PC-3 (cell line): ENCODE measurements at regions not wholly inside any gene's neighbourhood (a gene's known extent, or its start where the extent isn't known, plus 50 kb on each side); places are given as distances from the start of the nearest gene placed in this dataset.
A peak's percentile ranks its signal among the peaks of the same experiment; 100 is the strongest.

Experiments used
- ATAC-seq: fragments of 200-7000 bp; cut with Tn5 transposase; 2 replicates; pipeline ENCODE4 v1.9.1; 2020; ENCODE audit warnings: mild to moderate bottlenecking, moderate library complexity
- BruUV-seq: library from RNA; stranded (reverse); fragments of 400-500 nt; replicated peaks from 2 replicates; lab custom pipeline; 2021; lab: Mats Ljungman, UMichigan
- CTCF ChIA-PET: fragments of 300-600 bp; sonication (Branson Sonifier 250); formaldehyde crosslinking; loops from one replicate; lab custom pipeline; 2022; ENCODE audit warnings: antibody characterized with exemption; lab: Charles Lee
- POLR2A ChIA-PET: fragments of 300-600 bp; sonication (Branson Sonifier 250); formaldehyde crosslinking; loops from one replicate; lab custom pipeline; 2022; ENCODE audit warnings: antibody characterized with exemption; ENCODE audit not compliant: unreplicated experiment; lab: Charles Lee
- DNase-seq: peaks from one replicate; pipeline ENCODE4 v3.0.0-alpha.2; 2015
- H2AFZ ChIP-seq: fragments of 300-600 bp; sonication (generic); 2 replicates; pipeline ENCODE4 v1.6.0; 2016; ENCODE audit warnings: antibody characterized with exemption, low read length
- H3F3A ChIP-seq: fragments of 300-600 bp; sonication (generic); one replicate; pipeline ENCODE4 v1.6.0; 2017; ENCODE audit warnings: antibody characterized with exemption, low read length, control low read depth, mild to moderate bottlenecking; ENCODE audit not compliant: unreplicated experiment
- H3K27ac ChIP-seq: fragments of 300-600 bp; sonication (generic); 2 replicates; pipeline ENCODE4 v1.5.1; 2016; ENCODE audit warnings: mild to moderate bottlenecking, low read length
- H3K27me3 ChIP-seq: fragments of 300-600 bp; sonication (generic); 2 replicates; pipeline ENCODE4 v1.6.1; 2016; ENCODE audit warnings: low read length, mixed read lengths
- H3K36me3 ChIP-seq: fragments of 300-600 bp; sonication (generic); 2 replicates; pipeline ENCODE4 v1.6.1; 2016; ENCODE audit warnings: low read depth, mixed run types, low read length, mixed read lengths
- H3K4me1 ChIP-seq: fragments of 300-600 bp; sonication (generic); 2 replicates; pipeline ENCODE4 v1.5.1; 2016; ENCODE audit warnings: low read length; ENCODE audit not compliant: insufficient read depth
- H3K4me2 ChIP-seq: fragments of 300-600 bp; sonication (generic); 2 replicates; pipeline ENCODE4 v1.6.0; 2016; ENCODE audit warnings: low read length
- H3K4me3 ChIP-seq: fragments of 300-600 bp; sonication (generic); 2 replicates; pipeline ENCODE4 v1.5.1; 2016; ENCODE audit warnings: mild to moderate bottlenecking, low read length, mixed read lengths
- H3K79me2 ChIP-seq: fragments of 300-600 bp; sonication (generic); 2 replicates; pipeline ENCODE4 v1.6.1; 2017; ENCODE audit warnings: low read length, mixed read lengths
- H3K9ac ChIP-seq: fragments of 300-600 bp; sonication (generic); 2 replicates; pipeline ENCODE4 v1.6.0; 2016; ENCODE audit warnings: mild to moderate bottlenecking, low read length
- H3K9me2 ChIP-seq: fragments of 300-600 bp; sonication (generic); replicated peaks from 2 replicates; pipeline ENCODE4 v1.6.1; 2016; ENCODE audit warnings: mixed run types, low read length, mixed read lengths
- H3K9me3 ChIP-seq: fragments of 300-600 bp; sonication (generic); 2 replicates; pipeline ENCODE4 v1.6.1; 2016; ENCODE audit warnings: low read length, mixed read lengths
- H4K20me1 ChIP-seq: fragments of 300-600 bp; sonication (generic); 2 replicates; pipeline ENCODE4 v1.6.1; 2016; ENCODE audit warnings: low read length, mixed read lengths
- EZH2 ChIP-seq: fragments of 300-600 bp; sonication (generic); IDR thresholded peaks from one replicate; pipeline ENCODE4 v1.6.1; 2017; ENCODE audit warnings: antibody characterized with exemption, mild to moderate bottlenecking, low read length; ENCODE audit not compliant: unreplicated experiment
- EZH2phosphoT487 ChIP-seq: fragments of 300-600 bp; sonication (generic); IDR thresholded peaks from 2 replicates; pipeline ENCODE4 v1.6.1; 2018; ENCODE audit warnings: mild to moderate bottlenecking, antibody characterized with exemption, low read length, borderline replicate concordance
- intact Hi-C: fragments of 100-400 bp; cut with micrococcal nuclease; formaldehyde crosslinking; loops from 2 replicates; pipeline ENCODE4 v1.9.0; 2023
- TF ChIP-seq, protein P1 (sequence below): fragments of 300-600 bp; sonication (generic); conservative IDR thresholded peaks from 2 replicates; pipeline ENCODE4 v1.5.1; 2017; ENCODE audit warnings: antibody characterized with exemption, low read depth, mild to moderate bottlenecking, low read length

DNA sequence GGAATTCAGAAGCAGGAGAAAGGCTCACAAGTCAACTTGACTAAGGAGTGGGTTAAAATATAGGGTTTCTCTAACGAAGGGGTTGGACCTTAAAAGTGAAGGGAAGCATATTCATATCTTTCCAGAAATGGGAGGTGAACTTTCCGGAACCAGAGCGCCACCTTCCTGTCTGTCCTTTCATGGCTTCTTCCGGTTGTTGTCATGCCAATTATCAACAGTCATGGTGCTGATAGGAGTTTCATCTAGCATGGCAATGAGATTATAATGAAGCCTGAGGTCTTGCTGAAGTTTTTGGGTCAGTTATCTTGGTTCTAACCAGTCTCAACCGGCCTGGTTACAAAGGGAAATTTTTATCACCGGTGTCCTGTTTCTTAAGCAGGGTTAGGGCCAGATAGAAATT is 162.9 kb upstream of the NBEA start:
- Histone ChIP-seq H3K4me2 (no peak overlapping the region), H3K9me3 (no peaks in the 10 kb centered on the region), H3K4me1 (peaks cover 13% of the 10 kb centered on the region), H3K36me3 (no peaks in the 10 kb centered on the region), H4K20me1 (no peaks in the 10 kb centered on the region), H3K27me3 (no peaks in the 10 kb centered on the region), H3K9ac (no peak overlapping the region), H3F3A (no peaks in the 10 kb centered on the region), H3K27ac (no peak overlapping the region), H3K4me3 (no peak overlapping the region), H3K79me2 (no peaks in the 10 kb centered on the region), H2AFZ (no peak overlapping the region), H3K9me2 (no peaks in the 10 kb centered on the region)
- ATAC-seq (no peak), DNase-seq (no peak)
- intact Hi-C loops: no loop called here
- POLR2A ChIA-PET: no interaction called here
- BruUV-seq: no TSS peak
- CTCF ChIA-PET: no interaction called here
- TF ChIP-seq, protein P1, sequence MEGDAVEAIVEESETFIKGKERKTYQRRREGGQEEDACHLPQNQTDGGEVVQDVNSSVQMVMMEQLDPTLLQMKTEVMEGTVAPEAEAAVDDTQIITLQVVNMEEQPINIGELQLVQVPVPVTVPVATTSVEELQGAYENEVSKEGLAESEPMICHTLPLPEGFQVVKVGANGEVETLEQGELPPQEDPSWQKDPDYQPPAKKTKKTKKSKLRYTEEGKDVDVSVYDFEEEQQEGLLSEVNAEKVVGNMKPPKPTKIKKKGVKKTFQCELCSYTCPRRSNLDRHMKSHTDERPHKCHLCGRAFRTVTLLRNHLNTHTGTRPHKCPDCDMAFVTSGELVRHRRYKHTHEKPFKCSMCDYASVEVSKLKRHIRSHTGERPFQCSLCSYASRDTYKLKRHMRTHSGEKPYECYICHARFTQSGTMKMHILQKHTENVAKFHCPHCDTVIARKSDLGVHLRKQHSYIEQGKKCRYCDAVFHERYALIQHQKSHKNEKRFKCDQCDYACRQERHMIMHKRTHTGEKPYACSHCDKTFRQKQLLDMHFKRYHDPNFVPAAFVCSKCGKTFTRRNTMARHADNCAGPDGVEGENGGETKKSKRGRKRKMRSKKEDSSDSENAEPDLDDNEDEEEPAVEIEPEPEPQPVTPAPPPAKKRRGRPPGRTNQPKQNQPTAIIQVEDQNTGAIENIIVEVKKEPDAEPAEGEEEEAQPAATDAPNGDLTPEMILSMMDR: peak; percentile 39; the same call in 1 of the 2 replicates
- TF ChIP-seq EZH2 (no peak), EZH2phosphoT487 (no peak)

DNA sequence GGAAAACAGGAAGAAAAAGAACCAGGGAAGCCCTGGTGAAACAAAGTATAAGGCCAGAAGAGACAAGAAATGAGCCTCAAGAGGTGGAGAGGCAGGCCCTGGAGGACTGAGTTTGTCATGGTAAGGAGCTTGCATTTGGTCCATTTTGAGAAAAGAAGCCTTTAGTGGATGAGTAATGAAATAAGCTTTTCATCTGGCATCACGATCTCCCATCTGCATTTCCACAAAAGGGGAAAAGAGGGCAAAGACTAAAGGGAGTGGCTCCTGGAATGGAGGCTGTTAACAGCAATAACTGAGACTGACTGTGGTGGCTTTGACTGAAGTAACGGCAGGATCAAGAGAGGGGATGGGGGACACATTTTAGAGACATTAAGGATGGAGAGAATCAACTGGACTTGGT is 148.8 kb upstream of the NBEA start:
- Histone ChIP-seq H3K27me3 (no peaks in the 10 kb centered on the region), H3K4me2 (no peak overlapping the region), H3F3A (no peaks in the 10 kb centered on the region), H3K4me3 (no peak overlapping the region), H3K9me2 (no peaks in the 10 kb centered on the region), H3K9ac (no peak overlapping the region), H3K36me3 (no peaks in the 10 kb centered on the region), H3K27ac (no peak overlapping the region), H3K79me2 (no peaks in the 10 kb centered on the region), H4K20me1 (no peaks in the 10 kb centered on the region), H2AFZ (no peak overlapping the region), H3K4me1 (no peaks in the 10 kb centered on the region), H3K9me3 (no peaks in the 10 kb centered on the region)
- POLR2A ChIA-PET: no interaction called here
- no TSS peak for BruUV-seq
- ATAC-seq (no peak), DNase-seq (no peak)
- intact Hi-C loops: no loop called here
- CTCF ChIA-PET: no interaction called here
- TF ChIP-seq EZH2: no peak
- TF ChIP-seq EZH2phosphoT487: no peak
- TF ChIP-seq, protein P1: no peak

DNA sequence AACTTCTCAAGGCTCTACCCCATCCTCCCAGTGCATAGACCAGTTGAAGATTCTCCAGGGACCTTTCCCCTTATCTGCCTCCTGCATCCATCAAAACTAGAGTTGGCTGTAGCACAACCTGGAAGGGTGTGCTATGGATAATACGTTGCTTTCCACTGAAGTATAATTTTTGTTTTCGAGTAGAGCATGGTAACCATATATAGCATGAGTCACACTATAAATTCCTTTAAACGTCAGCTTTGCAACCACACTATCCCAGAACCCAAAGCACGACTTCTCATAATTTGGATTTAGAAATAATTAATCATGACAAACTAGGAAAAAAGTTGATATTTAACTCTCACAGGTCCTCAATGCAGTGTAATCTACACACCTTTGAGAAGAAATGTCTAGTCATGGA is 138.3 kb upstream of the NBEA start:
- intact Hi-C loops: no loop called here
- no peaks in the 10 kb centered on the region for H3K79me2 ChIP-seq
- no peaks in the 10 kb centered on the region for H3K36me3 ChIP-seq
- CTCF ChIA-PET: no interaction called here
- peaks cover 19% of the 10 kb centered on the region for H3K4me1 ChIP-seq
- H4K20me1 ChIP-seq: no peaks in the 10 kb centered on the region
- H3K9ac ChIP-seq: no peak overlapping the region
- H3K9me3 ChIP-seq: no peaks in the 10 kb centered on the region
- H3F3A ChIP-seq: no peaks in the 10 kb centered on the region
- peak overlapping the region; percentile 44 for H3K4me2 ChIP-seq
- DNase-seq (peak; percentile 57), ATAC-seq (peak; percentile 93)
- no peak overlapping the region for H3K4me3 ChIP-seq
- H3K9me2 ChIP-seq: no peaks in the 10 kb centered on the region
- no TSS peak for BruUV-seq
- peak overlapping the region; percentile 32; the same call in 1 of the 2 replicates for H3K27ac ChIP-seq
- TF ChIP-seq, protein P1: no peak
- TF ChIP-seq EZH2 (no peak), EZH2phosphoT487 (no peak)
- no peaks in the 10 kb centered on the region for H3K27me3 ChIP-seq
- H2AFZ ChIP-seq: peak overlapping the region; percentile 43
- POLR2A ChIA-PET: no interaction called here
